ENCODE measurements at regions not wholly inside any gene's neighbourhood (a gene's known extent, or its start where the extent isn't known, plus 50 kb on each side); places are given as distances from the start of the nearest gene placed in this dataset.

GRCh38 chr18:75526038-75526437, 98.5 kb upstream of the SMIM21 start:
- no peak for DNase-seq

- no peak for DNase-seq
These were observed 97.8 kb upstream of the SMIM21 start for GRCh38 chr18:75525331-75525730.

GRCh38 chr18:75524841-75525240, 97.3 kb upstream of the SMIM21 start:
- no peak for DNase-seq

GRCh38 chr18:75524181-75524580, 96.7 kb upstream of the SMIM21 start:
- no peak for DNase-seq

GRCh38 chr18:75521816-75522215, 94.3 kb upstream of the SMIM21 start:
- no peak for DNase-seq

- no peak for DNase-seq
These were observed 90.5 kb upstream of the SMIM21 start for GRCh38 chr18:75518007-75518406.

- no peak for DNase-seq
These were observed 89.8 kb upstream of the SMIM21 start for GRCh38 chr18:75517286-75517685.

GRCh38 chr18:75507636-75508035, 80.1 kb upstream of the SMIM21 start:
- DNase-seq: no peak

- no peak for DNase-seq
These were observed 79.4 kb upstream of the SMIM21 start for GRCh38 chr18:75506913-75507312.

GRCh38 chr18:75504469-75504868, 77.0 kb upstream of the SMIM21 start:
- DNase-seq: no peak

GRCh38 chr18:75503615-75504014, 76.1 kb upstream of the SMIM21 start:
- DNase-seq: no peak

GRCh38 chr18:75502286-75502685, 74.8 kb upstream of the SMIM21 start:
- DNase-seq: no peak

- no peak for DNase-seq
These were observed 73.0 kb upstream of the SMIM21 start for GRCh38 chr18:75500545-75500944.

- no peak for DNase-seq
These were observed 70.2 kb upstream of the SMIM21 start for GRCh38 chr18:75497576-75498235.

- DNase-seq: no peak
These were observed 68.6 kb upstream of the SMIM21 start for GRCh38 chr18:75496151-75496550.

- no peak for DNase-seq
These were observed 65.3 kb upstream of the SMIM21 start for GRCh38 chr18:75492852-75493251.

GRCh38 chr18:75491361-75491760, 63.9 kb upstream of the SMIM21 start:
- no peak for DNase-seq

- no peak for DNase-seq
These were observed 62.1 kb upstream of the SMIM21 start for GRCh38 chr18:75489493-75490190.

- DNase-seq: no peak
These were observed 56.2 kb upstream of the SMIM21 start for GRCh38 chr18:75483662-75484061.

- no peak for DNase-seq
These were observed 55.4 kb upstream of the SMIM21 start for GRCh38 chr18:75482880-75483279.

- DNase-seq: no peak
These were observed 53.0 kb upstream of the SMIM21 start for GRCh38 chr18:75480487-75480886.

GRCh38 chr18:75478996-75479880, 51.7 kb upstream of the SMIM21 start:
- DNase-seq: no peak

- no peak for DNase-seq
These were observed 50.4 kb upstream of the SMIM21 start for GRCh38 chr18:75477900-75478299.
